ENCODE measurements at regions not wholly inside any gene's neighbourhood (a gene's known extent, or its start where the extent isn't known, plus 50 kb on each side); places are given as distances from the start of the nearest gene placed in this dataset.
"Not testable (repeated sequence)": the region's sequence is repeated elsewhere in the genome, so short reads cannot be mapped to it uniquely, and the experiment has no call there.

DNA sequence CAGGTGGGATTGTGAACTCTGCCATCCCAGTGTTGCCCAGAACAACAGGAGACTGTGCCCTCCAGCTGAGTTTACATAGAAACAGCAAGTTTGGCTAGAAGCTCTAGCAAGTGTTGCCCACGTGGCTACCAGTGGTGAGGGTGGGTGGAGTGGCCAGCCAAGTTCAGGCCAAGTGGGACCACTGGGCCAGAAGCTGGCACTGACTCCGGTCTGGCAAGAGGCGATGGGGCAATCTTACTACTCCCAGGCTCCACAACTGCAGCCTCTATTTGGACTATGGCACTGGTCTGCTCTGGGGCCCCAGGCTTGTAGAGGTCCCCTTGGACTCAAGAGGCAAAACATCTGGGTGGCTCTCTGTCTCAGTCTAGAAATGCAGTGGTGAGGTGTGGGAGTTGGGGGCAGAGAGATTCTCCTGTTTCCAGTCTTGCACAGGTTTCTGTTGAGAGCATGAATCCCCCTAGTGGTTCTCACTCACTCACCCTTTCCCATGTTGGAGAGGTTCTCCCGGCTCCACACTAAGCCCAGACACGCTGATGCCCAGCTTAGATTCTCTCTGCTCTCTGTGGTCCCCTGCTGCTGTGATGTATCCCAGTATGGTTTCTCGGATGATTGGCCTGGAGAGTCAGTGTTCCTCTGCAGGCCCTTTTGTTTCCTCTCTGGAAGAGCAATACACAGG, 615.3 kb downstream of the PDHA2 start:
- DNase-seq: no peak

- not testable (repeated sequence) for DNase-seq
These were observed 618.1 kb downstream of the PDHA2 start for GRCh38 chr4:96458031-96458430.

DNA sequence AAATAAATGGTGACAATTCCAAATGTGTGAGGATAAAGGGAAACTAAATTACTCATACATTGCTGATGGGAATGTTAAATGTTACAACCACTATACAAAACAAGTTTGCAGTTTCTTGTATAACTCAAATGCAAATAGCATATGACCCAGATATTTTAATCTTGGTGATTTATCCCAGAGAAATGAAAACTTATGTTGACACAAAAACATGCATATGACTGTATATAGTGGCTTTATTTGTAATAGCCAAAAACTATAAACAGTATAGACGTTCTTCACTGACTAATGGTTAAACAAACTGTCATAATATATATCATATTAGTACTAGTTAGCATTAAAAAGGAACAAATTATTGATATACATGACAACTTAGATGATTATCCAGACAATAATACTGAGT, 619.2 kb downstream of the PDHA2 start:
- DNase-seq: no peak

GRCh38 chr4:96465834-96466233, 625.9 kb downstream of the PDHA2 start:
- no peak for DNase-seq

- DNase-seq: no peak
These were observed 632.3 kb downstream of the PDHA2 start for GRCh38 chr4:96471956-96472867.

- no peak for DNase-seq
These were observed 633.4 kb downstream of the PDHA2 start for GRCh38 chr4:96473246-96473645.

GRCh38 chr4:96483308-96484030, 643.6 kb downstream of the PDHA2 start:
- no peak for DNase-seq

DNA sequence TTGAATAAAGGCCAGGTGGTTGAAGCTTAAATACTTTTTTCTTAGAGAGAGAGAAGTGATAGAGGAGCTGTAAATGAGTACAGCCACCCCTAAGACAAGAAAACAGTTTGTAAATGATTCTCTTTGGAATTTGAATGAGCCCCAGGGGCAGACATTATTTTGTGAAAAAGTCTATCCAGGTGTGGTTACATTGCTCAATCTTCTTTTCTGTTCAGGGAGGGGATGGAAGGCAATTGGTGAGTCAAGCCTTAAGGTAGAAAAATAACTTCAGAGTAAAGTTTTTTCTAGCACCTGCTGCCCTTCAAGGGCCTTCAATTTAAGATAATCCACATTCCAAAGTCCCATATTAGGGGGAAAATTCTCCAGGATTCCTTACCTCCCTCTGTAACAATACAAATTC, 646.7 kb downstream of the PDHA2 start:
- no peak for DNase-seq

GRCh38 chr4:96497621-96498020, 657.7 kb downstream of the PDHA2 start:
- no peak for DNase-seq

DNA sequence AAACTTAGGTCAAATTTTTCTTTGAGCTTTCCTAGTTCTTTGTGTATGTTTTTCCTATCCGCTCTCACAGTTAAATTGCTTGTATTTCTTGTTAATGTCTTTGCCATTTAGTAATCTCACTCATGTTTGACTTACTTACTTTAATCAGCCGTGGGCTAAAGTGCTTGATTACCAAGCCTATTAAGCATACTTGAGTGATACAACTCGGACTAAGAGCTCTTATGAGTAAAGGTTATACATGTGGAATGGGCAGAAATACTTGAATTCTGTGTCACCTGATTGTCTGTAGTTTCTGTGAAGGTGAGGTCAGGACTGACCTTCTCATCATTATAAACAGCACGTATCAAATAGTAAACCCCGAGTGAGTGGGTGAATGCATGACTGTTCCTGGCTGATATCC, 664.5 kb downstream of the PDHA2 start:
- no peak for DNase-seq

DNA sequence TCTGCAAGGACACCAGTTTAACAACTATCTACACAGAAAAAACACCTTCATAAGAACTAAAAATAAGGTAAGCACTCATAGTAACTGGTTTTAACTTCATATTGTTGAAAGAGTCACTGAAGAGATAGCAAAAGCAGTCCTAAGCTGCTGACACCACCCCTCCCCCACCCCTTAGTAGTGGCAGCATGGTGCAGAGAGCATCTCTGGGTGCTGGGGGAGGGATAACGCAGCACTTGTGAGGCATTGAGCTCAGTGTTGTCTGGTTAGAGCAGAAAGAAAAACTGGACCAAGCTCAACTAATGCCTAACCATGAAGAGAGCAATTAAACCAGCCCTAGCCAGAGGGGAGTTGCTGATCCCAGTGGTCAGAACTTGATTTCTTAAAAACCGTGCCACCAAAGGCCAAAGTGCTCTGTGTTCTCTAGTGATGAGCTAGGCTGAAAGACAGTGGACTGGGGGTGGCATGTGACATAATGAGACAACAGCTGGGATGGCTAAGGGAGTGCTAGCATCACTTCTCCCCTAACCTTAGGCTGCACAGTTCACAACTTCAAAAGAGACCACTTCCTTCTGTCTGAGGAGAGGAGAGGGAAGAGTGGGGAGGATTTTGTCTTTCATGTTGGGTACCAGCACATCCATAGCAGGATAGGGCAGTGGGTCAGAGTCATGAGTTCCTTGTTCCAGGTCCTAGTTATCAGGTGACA, 669.3 kb downstream of the PDHA2 start:
- no peak for DNase-seq

GRCh38 chr4:96519291-96519690, 679.4 kb downstream of the PDHA2 start:
- DNase-seq: no peak

GRCh38 chr4:96521046-96521536, 681.2 kb downstream of the PDHA2 start:
- DNase-seq: no peak

DNA sequence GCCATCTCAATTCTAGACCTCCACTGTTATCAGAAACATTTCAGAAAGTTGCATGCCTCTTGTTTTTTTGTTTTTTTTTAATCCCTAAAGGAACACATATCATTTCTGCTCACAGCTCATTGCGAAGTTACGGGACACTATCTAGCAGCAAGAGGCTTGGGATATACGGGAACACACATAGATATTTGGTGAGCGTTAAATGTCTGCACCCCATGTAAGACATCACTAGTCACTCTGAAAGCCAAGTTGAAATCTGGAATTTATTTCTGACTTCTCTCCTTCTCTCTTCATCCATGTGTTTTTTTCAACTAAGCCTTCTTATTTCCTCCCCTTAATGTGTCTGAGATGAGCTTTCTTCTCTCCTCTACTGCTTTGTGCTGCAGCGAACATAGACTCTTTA, 683.7 kb downstream of the PDHA2 start:
- DNase-seq: no peak

GRCh38 chr4:96524311-96524875, 684.5 kb downstream of the PDHA2 start:
- no peak for DNase-seq

GRCh38 chr4:96525898-96526297, 686.0 kb downstream of the PDHA2 start:
- DNase-seq: no peak

GRCh38 chr4:96526625-96527024, 686.7 kb downstream of the PDHA2 start:
- no peak for DNase-seq

- no peak for DNase-seq
These were observed 691.9 kb downstream of the PDHA2 start for GRCh38 chr4:96531836-96532235.

DNA sequence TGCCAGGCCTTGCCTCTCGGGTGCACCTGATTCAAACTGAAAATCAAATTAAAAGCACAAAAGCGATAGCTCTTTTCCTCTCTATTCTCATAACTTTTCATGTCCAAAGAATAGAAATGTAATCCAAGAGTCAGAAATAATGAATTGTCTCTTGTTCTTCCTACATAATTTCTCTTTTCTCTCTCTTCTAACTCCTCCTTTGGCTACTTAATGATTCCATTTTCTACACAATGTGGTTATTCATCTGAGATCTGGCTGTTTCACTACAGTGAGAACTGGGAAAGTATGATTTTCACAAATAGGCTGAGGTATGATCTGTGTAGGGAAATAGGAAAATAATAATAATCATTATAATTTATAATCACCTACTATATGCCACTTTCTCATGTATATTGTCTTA, 703.5 kb downstream of the PDHA2 start:
- DNase-seq: no peak

GRCh38 chr4:96558466-96558865, 718.6 kb downstream of the PDHA2 start:
- no peak for DNase-seq

GRCh38 chr4:96566755-96567154, 726.9 kb downstream of the PDHA2 start:
- DNase-seq: peak; percentile 25

DNA sequence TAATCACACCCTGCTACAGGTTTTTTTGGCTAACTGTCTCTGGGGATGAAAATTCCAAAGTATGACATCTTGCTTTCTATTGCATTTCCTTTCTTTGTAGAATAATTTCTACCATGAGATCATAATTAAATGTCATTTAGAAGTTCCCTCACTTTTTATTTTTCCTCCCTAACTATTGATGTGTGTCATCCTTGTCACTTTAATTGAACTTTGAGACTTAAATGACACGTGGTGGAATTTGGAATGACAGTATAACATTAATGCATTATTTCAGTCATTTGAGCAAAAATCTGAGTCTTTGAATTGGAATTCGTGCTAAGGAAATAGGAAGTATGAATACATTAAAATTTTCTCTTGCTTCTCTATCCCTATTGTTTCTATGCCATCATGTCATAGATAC, 745.4 kb downstream of the PDHA2 start:
- DNase-seq: no peak

GRCh38 chr4:96593422-96593821, 753.5 kb downstream of the PDHA2 start:
- no peak for DNase-seq

All from NCI-H82 (cell line).